ENCODE measurements at regions not wholly inside any gene's neighbourhood (a gene's known extent, or its start where the extent isn't known, plus 50 kb on each side); places are given as distances from the start of the nearest gene placed in this dataset.

DNA sequence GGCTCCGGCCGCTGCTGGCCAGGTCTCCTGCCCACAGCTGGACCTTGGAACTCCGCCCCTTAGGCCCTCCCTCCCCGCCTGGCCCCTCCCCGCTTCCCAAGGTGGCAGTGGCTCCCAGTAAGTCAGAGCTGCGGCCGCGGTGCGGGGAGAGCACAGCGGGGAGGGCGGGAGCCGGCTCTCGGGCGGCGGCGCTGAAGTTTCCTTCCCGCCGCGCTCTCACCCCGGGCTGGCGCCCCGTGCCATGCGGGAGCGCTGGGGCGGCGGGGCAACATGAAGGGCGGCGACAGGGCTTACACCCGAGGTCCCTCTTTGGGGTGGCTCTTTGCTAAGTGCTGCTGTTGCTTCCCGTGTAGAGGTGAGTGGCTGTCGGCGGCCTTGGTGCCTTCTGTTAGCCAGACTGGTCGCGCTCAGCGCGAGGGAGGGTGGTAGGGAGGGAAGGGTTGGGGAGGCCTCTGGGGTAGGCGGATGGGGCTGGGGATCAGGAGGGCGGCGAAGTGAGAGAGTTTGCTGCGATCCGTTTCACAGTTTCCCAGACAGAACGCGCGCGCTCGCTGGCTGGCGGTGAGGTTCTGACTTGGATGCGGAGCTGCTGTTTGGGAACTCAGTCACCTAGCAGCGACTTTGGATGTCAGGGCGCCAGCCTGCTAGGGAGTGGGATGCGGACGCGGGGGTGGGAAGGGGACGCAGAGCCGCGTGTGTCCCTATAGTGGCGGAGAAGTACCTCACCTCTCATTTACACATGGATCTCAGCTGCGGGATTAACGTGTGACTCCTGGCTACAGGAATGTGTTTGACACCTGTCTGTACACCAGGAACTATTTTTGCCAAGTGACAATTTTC lies 145.5 kb upstream of the UMPS start (continued):
- TF ChIP-seq, protein P1, sequence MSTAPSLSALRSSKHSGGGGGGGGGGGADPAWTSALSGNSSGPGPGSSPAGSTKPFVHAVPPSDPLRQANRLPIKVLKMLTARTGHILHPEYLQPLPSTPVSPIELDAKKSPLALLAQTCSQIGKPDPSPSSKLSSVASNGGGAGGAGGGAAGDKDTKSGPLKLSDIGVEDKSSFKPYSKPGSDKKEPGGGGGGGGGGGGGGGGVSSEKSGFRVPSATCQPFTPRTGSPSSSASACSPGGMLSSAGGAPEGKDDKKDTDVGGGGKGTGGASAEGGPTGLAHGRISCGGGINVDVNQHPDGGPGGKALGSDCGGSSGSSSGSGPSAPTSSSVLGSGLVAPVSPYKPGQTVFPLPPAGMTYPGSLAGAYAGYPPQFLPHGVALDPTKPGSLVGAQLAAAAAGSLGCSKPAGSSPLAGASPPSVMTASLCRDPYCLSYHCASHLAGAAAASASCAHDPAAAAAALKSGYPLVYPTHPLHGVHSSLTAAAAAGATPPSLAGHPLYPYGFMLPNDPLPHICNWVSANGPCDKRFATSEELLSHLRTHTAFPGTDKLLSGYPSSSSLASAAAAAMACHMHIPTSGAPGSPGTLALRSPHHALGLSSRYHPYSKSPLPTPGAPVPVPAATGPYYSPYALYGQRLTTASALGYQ (CRISPR knock-in tag; IDR thresholded peaks at IDR 0.05), result no peak
- TF ChIP-seq, protein P2, sequence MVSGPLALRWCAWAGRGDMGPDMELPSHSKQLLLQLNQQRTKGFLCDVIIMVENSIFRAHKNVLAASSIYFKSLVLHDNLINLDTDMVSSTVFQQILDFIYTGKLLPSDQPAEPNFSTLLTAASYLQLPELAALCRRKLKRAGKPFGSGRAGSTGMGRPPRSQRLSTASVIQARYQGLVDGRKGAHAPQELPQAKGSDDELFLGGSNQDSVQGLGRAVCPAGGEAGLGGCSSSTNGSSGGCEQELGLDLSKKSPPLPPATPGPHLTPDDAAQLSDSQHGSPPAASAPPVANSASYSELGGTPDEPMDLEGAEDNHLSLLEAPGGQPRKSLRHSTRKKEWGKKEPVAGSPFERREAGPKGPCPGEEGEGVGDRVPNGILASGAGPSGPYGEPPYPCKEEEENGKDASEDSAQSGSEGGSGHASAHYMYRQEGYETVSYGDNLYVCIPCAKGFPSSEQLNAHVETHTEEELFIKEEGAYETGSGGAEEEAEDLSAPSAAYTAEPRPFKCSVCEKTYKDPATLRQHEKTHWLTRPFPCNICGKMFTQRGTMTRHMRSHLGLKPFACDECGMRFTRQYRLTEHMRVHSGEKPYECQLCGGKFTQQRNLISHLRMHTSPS (CRISPR knock-in tag; IDR thresholded peaks at IDR 0.05; ENCODE audit: low read depth), result no peak
- TF ChIP-seq, protein P3, sequence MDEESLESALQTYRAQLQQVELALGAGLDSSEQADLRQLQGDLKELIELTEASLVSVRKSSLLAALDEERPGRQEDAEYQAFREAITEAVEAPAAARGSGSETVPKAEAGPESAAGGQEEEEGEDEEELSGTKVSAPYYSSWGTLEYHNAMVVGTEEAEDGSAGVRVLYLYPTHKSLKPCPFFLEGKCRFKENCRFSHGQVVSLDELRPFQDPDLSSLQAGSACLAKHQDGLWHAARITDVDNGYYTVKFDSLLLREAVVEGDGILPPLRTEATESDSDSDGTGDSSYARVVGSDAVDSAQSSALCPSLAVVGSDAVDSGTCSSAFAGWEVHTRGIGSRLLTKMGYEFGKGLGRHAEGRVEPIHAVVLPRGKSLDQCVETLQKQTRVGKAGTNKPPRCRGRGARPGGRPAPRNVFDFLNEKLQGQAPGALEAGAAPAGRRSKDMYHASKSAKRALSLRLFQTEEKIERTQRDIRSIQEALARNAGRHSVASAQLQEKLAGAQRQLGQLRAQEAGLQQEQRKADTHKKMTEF (CRISPR knock-in tag; IDR thresholded peaks at IDR 0.05), result peak; percentile 82; the same call in 1 of the 2 replicates
- TF ChIP-seq ZNF776 (CRISPR knock-in tag; IDR thresholded peaks at IDR 0.05) (no peak), SNAI1 (CRISPR knock-in tag; IDR thresholded peaks at IDR 0.05; ENCODE audit: borderline replicate concordance) (no peak), STAT5B (CRISPR knock-in tag; IDR thresholded peaks at IDR 0.05) (no peak), PHF20 (CRISPR knock-in tag; IDR thresholded peaks at IDR 0.05) (peak; percentile 55; the same call in 1 of the 2 replicates), EED (CRISPR knock-in tag; IDR thresholded peaks at IDR 0.05) (peak; percentile 77), ZNF44 (CRISPR knock-in tag; IDR thresholded peaks at IDR 0.05) (no peak), SP5 (CRISPR knock-in tag; IDR thresholded peaks at IDR 0.05; ENCODE audit: borderline replicate concordance, low read depth) (peak; percentile 80), SMAD3 (CRISPR knock-in tag; IDR thresholded peaks at IDR 0.05) (no peak), RORA (CRISPR knock-in tag; IDR thresholded peaks at IDR 0.05) (no peak), ZNF709 (CRISPR knock-in tag; IDR thresholded peaks at IDR 0.05) (no peak), SAP130 (CRISPR knock-in tag; IDR thresholded peaks at IDR 0.05; ENCODE audit: low read depth) (peak; percentile 72), KLF12 (CRISPR knock-in tag; IDR thresholded peaks at IDR 0.05; ENCODE audit: borderline replicate concordance) (no peak; the same call in 1 of the 2 replicates), ARHGAP35 (CRISPR knock-in tag; IDR thresholded peaks at IDR 0.05; ENCODE audit: borderline replicate concordance) (peak; percentile 65; the same call in 1 of the 2 replicates), YEATS4 (CRISPR knock-in tag; IDR thresholded peaks at IDR 0.05; ENCODE audit: borderline replicate concordance) (peak; percentile 81), ZNF564 (CRISPR knock-in tag; IDR thresholded peaks at IDR 0.05) (peak; percentile 53; the same call in 1 of the 2 replicates), ZNF207 (IDR thresholded peaks at IDR 0.05; ENCODE audit: borderline replicate concordance) (no peak), RFX3 (CRISPR knock-in tag; IDR thresholded peaks at IDR 0.05) (no peak)
- TF ChIP-seq, protein P4, sequence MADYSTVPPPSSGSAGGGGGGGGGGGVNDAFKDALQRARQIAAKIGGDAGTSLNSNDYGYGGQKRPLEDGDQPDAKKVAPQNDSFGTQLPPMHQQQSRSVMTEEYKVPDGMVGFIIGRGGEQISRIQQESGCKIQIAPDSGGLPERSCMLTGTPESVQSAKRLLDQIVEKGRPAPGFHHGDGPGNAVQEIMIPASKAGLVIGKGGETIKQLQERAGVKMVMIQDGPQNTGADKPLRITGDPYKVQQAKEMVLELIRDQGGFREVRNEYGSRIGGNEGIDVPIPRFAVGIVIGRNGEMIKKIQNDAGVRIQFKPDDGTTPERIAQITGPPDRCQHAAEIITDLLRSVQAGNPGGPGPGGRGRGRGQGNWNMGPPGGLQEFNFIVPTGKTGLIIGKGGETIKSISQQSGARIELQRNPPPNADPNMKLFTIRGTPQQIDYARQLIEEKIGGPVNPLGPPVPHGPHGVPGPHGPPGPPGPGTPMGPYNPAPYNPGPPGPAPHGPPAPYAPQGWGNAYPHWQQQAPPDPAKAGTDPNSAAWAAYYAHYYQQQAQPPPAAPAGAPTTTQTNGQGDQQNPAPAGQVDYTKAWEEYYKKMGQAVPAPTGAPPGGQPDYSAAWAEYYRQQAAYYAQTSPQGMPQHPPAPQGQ (CRISPR knock-in tag; IDR thresholded peaks at IDR 0.05; ENCODE audit: borderline replicate concordance), result no peak
- TF ChIP-seq, protein P5, sequence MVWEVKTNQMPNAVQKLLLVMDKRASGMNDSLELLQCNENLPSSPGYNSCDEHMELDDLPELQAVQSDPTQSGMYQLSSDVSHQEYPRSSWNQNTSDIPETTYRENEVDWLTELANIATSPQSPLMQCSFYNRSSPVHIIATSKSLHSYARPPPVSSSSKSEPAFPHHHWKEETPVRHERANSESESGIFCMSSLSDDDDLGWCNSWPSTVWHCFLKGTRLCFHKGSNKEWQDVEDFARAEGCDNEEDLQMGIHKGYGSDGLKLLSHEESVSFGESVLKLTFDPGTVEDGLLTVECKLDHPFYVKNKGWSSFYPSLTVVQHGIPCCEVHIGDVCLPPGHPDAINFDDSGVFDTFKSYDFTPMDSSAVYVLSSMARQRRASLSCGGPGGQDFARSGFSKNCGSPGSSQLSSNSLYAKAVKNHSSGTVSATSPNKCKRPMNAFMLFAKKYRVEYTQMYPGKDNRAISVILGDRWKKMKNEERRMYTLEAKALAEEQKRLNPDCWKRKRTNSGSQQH (CRISPR knock-in tag; IDR thresholded peaks at IDR 0.05; ENCODE audit: low read depth), result no peak

Measured in HepG2 (cell line).